HL-60/S4 (cell line): ENCODE measurements at regions not wholly inside any gene's neighbourhood (a gene's known extent, or its start where the extent isn't known, plus 50 kb on each side); places are given as distances from the start of the nearest gene placed in this dataset.

Source experiments
- in situ Hi-C: fragments of 300-500 bp; cut with MboI; formaldehyde crosslinking; loops from 2 replicates; pipeline ENCODE4 v1.14.3; 2022; ENCODE audit warnings: low sequenced_read_pairs

GRCh38 chr21:32881458-32881857 is 109.9 kb upstream of the PAXBP1 start:
- in situ Hi-C loops, result no loop called here

DNA sequence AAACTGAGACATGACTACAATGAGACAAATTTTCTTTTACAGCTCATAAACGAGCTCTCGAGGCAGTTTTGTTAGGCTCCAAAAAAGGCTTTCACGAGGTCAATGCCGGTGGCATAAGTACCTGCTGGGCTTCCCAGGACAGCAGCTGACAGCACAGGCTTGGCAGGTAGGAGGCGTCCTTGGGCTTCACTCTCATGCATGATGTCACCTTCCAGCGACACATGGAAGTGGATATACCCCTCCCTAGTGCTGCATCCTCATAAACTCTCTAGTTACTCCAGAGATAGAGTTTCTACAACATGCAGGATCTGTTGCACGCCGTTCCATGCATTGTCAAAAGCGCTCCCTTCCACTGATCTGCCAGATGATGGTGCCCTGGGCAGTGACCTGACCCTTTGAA is 112.5 kb upstream of the PAXBP1 start:
- in situ Hi-C loops, result no loop called here

GRCh38 chr21:32886339-32886738 is 114.8 kb upstream of the PAXBP1 start:
- in situ Hi-C loops, result no loop called here

- in situ Hi-C loops, result no loop called here
Measured at GRCh38 chr21:32887026-32887425, 115.5 kb upstream of the PAXBP1 start.

GRCh38 chr21:32888971-32889370 is 117.4 kb upstream of the PAXBP1 start:
- in situ Hi-C loops, result no loop called here

DNA sequence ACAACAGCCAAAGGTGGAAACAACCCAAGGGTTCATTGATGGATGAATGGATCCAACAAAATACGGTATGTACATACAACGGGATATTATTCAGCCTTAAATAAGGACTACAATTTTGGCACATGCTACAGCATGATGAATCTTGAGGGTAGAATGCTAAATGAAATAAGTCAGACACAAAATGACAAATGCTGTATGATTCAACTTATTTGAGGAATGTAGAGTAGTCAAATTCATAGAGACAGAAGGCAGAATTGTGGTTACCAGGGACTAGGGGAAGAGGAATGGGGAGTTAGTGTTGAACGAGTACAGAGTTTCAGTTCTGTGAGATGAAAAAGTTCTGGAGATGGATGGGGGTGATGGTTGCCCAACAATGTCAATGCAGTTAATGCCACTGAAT is 118.0 kb upstream of the PAXBP1 start:
- in situ Hi-C loops, result no loop called here

GRCh38 chr21:32894321-32894720 is 122.8 kb upstream of the PAXBP1 start:
- in situ Hi-C loops, result no loop called here

DNA sequence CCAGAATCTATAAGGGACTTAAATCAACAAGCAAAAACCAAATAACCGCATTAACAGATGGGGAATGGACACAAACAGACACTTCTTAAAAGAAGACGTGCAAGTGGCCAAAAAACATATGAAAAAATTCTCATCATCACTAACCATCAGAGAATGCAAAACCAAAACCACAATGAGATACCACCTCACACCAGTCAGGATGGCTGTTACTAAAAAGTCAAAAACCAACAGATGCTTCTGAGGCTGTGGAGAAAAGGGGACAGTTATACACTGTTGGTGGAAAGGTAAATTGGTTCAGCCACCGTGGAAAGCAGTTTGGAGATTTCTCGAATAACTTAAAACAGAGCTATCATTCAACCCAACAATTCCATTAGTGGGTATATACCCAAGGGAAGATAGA is 124.9 kb upstream of the OLIG2 start:
- in situ Hi-C loops, result no loop called here

GRCh38 chr21:32907521-32907920 is 118.2 kb upstream of the OLIG2 start:
- in situ Hi-C loops, result no loop called here

DNA sequence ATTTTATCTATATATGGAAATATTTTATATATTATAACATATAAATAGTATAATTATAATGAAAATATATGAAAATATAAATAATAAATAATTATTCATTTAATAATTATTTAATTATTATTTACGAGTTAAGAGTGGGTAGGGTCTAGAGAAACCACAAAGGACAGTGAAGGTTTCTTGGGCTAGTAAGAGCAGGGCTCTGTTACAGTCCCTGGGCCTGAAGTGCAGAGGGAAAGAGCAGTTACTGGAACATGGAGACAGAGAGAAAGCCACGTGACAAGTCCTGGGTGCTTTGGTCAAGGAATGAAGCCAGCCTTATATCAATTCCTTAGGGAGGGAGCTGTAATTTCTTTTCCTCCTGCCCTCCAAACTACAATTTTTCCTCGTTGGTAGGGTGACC is 117.2 kb upstream of the OLIG2 start:
- in situ Hi-C loops, result no loop called here

DNA sequence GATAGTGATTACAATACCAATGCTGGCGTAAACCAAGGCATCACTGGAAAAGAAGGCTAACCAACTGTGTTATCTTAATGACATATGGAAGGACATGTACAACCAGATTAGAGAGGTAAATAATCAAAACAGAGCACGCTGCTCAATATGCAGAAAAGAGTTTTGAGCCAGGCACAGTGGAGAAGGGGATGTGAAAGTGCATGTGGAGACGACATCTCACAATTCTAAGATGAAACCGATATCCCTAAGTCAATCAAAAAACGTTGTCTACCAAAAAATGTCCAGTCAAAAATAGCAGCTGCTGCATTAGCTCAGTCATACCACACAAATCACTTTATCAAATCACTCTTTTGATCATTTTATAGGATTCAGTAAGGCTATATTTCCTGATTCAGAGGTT is 116.3 kb upstream of the OLIG2 start:
- in situ Hi-C loops, result no loop called here

GRCh38 chr21:32914424-32915039 is 111.2 kb upstream of the OLIG2 start:
- in situ Hi-C loops, result no loop called here

GRCh38 chr21:32915099-32915498 is 110.6 kb upstream of the OLIG2 start:
- in situ Hi-C loops, result no loop called here

DNA sequence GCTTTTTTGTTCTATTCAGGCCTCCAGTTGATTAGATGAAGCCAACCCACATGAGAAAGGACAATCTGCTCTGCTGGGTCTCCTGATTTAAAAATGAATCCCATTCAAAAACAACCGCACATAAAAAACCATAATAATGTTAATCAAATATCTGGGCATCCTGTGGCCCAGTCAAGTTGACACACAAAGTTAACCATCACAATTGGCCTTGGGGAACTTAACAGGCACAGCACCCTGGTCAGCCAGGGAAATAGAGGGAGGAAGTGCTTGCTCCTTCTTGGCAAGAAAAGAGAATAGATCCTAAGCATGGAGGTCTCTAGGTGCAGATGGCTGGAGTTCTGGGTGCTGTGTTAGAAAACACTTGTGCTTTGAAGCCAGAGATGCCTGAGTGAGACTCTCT is 109.6 kb upstream of the OLIG2 start:
- in situ Hi-C loops, result no loop called here

- in situ Hi-C loops, result no loop called here
Measured at GRCh38 chr21:32916522-32917099, 109.1 kb upstream of the OLIG2 start.

DNA sequence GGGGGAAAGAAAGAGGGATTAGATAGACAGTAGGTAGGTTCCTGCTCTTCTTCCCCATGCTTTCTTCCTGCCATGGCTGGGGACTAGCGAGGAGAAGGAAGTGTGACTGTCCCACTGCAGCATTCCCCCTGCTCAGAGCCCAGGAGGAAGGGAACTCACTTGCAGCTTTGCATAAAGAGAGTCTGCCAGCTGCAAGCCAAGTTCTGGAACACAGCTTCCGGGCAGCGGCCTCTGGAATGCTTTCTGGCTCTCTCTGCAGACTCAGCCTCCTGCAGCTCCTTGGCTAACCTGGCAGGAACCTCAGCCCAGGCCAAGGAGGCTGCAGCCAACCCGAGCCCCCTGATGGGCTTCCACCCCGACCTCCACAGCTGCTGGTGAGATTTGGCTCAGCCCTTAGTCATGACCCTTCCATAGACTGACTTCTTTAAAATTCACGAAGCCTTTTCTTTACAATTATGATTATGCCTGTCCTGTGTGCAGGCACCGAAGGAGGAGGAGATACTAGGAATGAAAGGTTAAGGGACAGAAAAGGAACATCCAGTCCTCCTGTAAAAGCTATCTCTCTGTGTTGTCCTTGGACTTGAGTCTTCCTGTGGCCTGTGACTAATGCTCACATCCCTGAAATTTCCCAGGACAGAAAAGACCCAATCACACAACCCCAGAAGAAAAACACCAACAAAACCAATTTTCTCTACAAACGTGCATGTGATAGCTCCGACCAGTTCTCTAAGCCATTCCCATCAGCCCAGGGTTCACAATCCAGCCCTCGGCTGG is 108.2 kb upstream of the OLIG2 start:
- in situ Hi-C loops, result no loop called here

GRCh38 chr21:32918478-32919120 is 107.1 kb upstream of the OLIG2 start:
- in situ Hi-C loops, result no loop called here

DNA sequence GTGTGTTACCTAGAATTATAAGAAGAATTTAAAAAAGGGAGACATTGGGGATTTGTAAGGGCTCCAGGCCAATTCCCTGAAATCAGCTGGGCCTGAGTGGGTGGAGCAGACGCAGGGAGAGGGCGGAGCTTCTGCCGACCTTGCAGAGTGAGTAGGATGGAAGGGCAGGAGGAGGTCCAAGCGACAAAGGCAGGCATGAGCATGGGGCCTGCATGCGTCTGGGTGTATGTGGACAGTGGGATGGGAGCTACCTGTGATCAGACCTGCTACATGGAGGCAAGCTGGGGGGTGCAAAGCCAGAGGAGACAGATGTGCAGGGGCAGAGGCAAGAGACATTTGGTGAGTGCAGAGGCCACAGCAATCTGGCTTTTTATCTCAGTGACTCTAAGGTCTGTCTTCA is 105.3 kb upstream of the OLIG2 start:
- in situ Hi-C loops, result loop anchor here (5.0 kb wide), 1 partner anchor 207 kb away; no protein-coding TSS in a partner anchor

DNA sequence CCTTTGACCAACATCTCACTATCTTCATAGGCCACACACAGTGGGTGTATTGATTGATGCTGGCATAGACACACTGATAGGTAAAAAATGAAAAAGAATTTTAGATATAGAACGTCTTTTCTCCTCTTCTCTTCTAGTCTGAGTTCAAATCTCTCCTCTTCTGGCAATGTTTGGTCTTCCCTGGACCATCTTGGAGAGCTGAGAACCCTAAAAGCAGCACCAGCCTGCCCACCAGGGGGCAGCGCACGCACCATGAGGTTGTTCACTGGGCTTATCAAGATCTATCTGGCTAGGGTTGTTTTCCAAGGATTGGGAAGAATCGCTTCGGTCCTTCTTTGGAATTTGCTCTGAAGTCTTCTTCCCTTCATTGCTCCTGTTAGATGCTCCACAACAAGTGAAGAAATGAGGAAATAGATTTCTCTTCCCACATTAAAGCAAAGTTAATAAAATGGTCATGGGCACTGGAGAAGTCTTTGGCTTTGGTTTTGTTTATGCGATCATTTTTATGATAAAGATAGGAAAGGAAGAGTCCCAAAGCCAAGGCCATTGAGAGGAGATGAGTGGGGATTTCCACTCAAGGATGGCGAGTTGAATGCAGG is 104.0 kb upstream of the OLIG2 start:
- in situ Hi-C loops, result loop anchor here (5.0 kb wide), 1 partner anchor 206 kb away; no protein-coding TSS in a partner anchor

- in situ Hi-C loops, result no loop called here
Measured at GRCh38 chr21:32925098-32925497, 100.6 kb upstream of the OLIG2 start.

GRCh38 chr21:32929633-32930038 is 96.1 kb upstream of the OLIG2 start:
- in situ Hi-C loops, result no loop called here
